ENCODE measurements at regions not wholly inside any gene's neighbourhood (a gene's known extent, or its start where the extent isn't known, plus 50 kb on each side); places are given as distances from the start of the nearest gene placed in this dataset.

- TF ChIP-seq CTCF (IDR thresholded peaks at IDR 0.05) (no peak), POLR2A (IDR thresholded peaks at IDR 0.05) (no peak)
Measured at GRCh38 chr15:59821286-59821685, 132.2 kb upstream of the BNIP2 start.

Measured in right lobe of liver (tissue), 4 donors.